ENCODE measurements at regions not wholly inside any gene's neighbourhood (a gene's known extent, or its start where the extent isn't known, plus 50 kb on each side); places are given as distances from the start of the nearest gene placed in this dataset.

- TF ChIP-seq POLR2A (IDR thresholded peaks at IDR 0.05) (no peak), CTCF (IDR thresholded peaks at IDR 0.05) (no peak)
Observed at GRCh38 chr5:66344544-66344943, 200.4 kb downstream of the SREK1 start.
